ENCODE measurements at regions not wholly inside any gene's neighbourhood (a gene's known extent, or its start where the extent isn't known, plus 50 kb on each side); places are given as distances from the start of the nearest gene placed in this dataset.

- Histone ChIP-seq H3K4me3 (ENCODE audit: low read length in 3 of 3) (no peak overlapping the region), H3K27ac (ENCODE audit: low read depth, low read length) (no peak overlapping the region), H3K4me1 (ENCODE audit: control insufficient read depth in 3 of 3, insufficient read depth in 3 of 3, low read length in 3 of 3) (no peaks in the 10 kb centered on the region), H3K27me3 (ENCODE audit: control insufficient read depth in 3 of 3, insufficient read depth in 3 of 3, low read length in 3 of 3) (no peaks in the 10 kb centered on the region), H3K36me3 (ENCODE audit: control insufficient read depth in 3 of 3, insufficient read depth in 3 of 3, low read length in 3 of 3) (no peaks in the 10 kb centered on the region), H3K9ac (ENCODE audit: low read depth in 1 of 3, low read length in 3 of 3) (no peak overlapping the region), H3K9me3 (ENCODE audit: control insufficient read depth in 3 of 3, low read length in 3 of 3) (no peaks in the 10 kb centered on the region)
Measured at GRCh38 chr3:144444061-144444460, 472.4 kb downstream of the DIPK2A start.

GRCh38 chr3:144444546-144444945 is 472.9 kb downstream of the DIPK2A start:
- Histone ChIP-seq H3K9me3 (ENCODE audit: control insufficient read depth in 3 of 3, low read length in 3 of 3) (no peaks in the 10 kb centered on the region), H3K27ac (ENCODE audit: low read depth, low read length) (no peak overlapping the region), H3K27me3 (ENCODE audit: control insufficient read depth in 3 of 3, insufficient read depth in 3 of 3, low read length in 3 of 3) (no peaks in the 10 kb centered on the region), H3K9ac (ENCODE audit: low read depth in 1 of 3, low read length in 3 of 3) (no peak overlapping the region), H3K4me1 (ENCODE audit: control insufficient read depth in 3 of 3, insufficient read depth in 3 of 3, low read length in 3 of 3) (no peaks in the 10 kb centered on the region), H3K4me3 (ENCODE audit: low read length in 3 of 3) (no peak overlapping the region), H3K36me3 (ENCODE audit: control insufficient read depth in 3 of 3, insufficient read depth in 3 of 3, low read length in 3 of 3) (no peaks in the 10 kb centered on the region)

- H3K27me3 ChIP-seq (ENCODE audit: control insufficient read depth in 3 of 3, insufficient read depth in 3 of 3, low read length in 3 of 3): no peaks in the 10 kb centered on the region
- H3K36me3 ChIP-seq (ENCODE audit: control insufficient read depth in 3 of 3, insufficient read depth in 3 of 3, low read length in 3 of 3): no peaks in the 10 kb centered on the region
- H3K4me1 ChIP-seq (ENCODE audit: control insufficient read depth in 3 of 3, insufficient read depth in 3 of 3, low read length in 3 of 3): no peaks in the 10 kb centered on the region
- no peak overlapping the region for H3K9ac ChIP-seq (ENCODE audit: low read depth in 1 of 3, low read length in 3 of 3)
- H3K9me3 ChIP-seq (ENCODE audit: control insufficient read depth in 3 of 3, low read length in 3 of 3): no peaks in the 10 kb centered on the region
- H3K27ac ChIP-seq (ENCODE audit: low read depth, low read length): no peak overlapping the region
- no peak overlapping the region for H3K4me3 ChIP-seq (ENCODE audit: low read length in 3 of 3)
Measured at GRCh38 chr3:144455841-144456440, 484.3 kb downstream of the DIPK2A start.

- no peaks in the 10 kb centered on the region for H3K9me3 ChIP-seq (ENCODE audit: control insufficient read depth in 3 of 3, low read length in 3 of 3)
- H3K27ac ChIP-seq (ENCODE audit: low read depth, low read length): no peak overlapping the region
- H3K36me3 ChIP-seq (ENCODE audit: control insufficient read depth in 3 of 3, insufficient read depth in 3 of 3, low read length in 3 of 3): no peaks in the 10 kb centered on the region
- H3K4me3 ChIP-seq (ENCODE audit: low read length in 3 of 3): no peak overlapping the region
- H3K9ac ChIP-seq (ENCODE audit: low read depth in 1 of 3, low read length in 3 of 3): no peak overlapping the region
- H3K27me3 ChIP-seq (ENCODE audit: control insufficient read depth in 3 of 3, insufficient read depth in 3 of 3, low read length in 3 of 3): no peaks in the 10 kb centered on the region
- H3K4me1 ChIP-seq (ENCODE audit: control insufficient read depth in 3 of 3, insufficient read depth in 3 of 3, low read length in 3 of 3): no peaks in the 10 kb centered on the region
Measured at GRCh38 chr3:144457758-144458157, 486.1 kb downstream of the DIPK2A start.

- Histone ChIP-seq H3K27me3 (ENCODE audit: control insufficient read depth in 3 of 3, insufficient read depth in 3 of 3, low read length in 3 of 3) (no peaks in the 10 kb centered on the region), H3K9me3 (ENCODE audit: control insufficient read depth in 3 of 3, low read length in 3 of 3) (no peaks in the 10 kb centered on the region), H3K36me3 (ENCODE audit: control insufficient read depth in 3 of 3, insufficient read depth in 3 of 3, low read length in 3 of 3) (no peaks in the 10 kb centered on the region), H3K4me1 (ENCODE audit: control insufficient read depth in 3 of 3, insufficient read depth in 3 of 3, low read length in 3 of 3) (no peaks in the 10 kb centered on the region), H3K27ac (ENCODE audit: low read depth, low read length) (no peak overlapping the region), H3K9ac (ENCODE audit: low read depth in 1 of 3, low read length in 3 of 3) (no peak overlapping the region), H3K4me3 (ENCODE audit: low read length in 3 of 3) (no peak overlapping the region)
Measured at GRCh38 chr3:144458283-144458682, 486.7 kb downstream of the DIPK2A start.

- no peaks in the 10 kb centered on the region for H3K4me1 ChIP-seq (ENCODE audit: control insufficient read depth in 3 of 3, insufficient read depth in 3 of 3, low read length in 3 of 3)
- no peak overlapping the region for H3K4me3 ChIP-seq (ENCODE audit: low read length in 3 of 3)
- H3K27me3 ChIP-seq (ENCODE audit: control insufficient read depth in 3 of 3, insufficient read depth in 3 of 3, low read length in 3 of 3): no peaks in the 10 kb centered on the region
- H3K9me3 ChIP-seq (ENCODE audit: control insufficient read depth in 3 of 3, low read length in 3 of 3): no peaks in the 10 kb centered on the region
- H3K36me3 ChIP-seq (ENCODE audit: control insufficient read depth in 3 of 3, insufficient read depth in 3 of 3, low read length in 3 of 3): no peaks in the 10 kb centered on the region
- no peak overlapping the region for H3K27ac ChIP-seq (ENCODE audit: low read depth, low read length)
- H3K9ac ChIP-seq (ENCODE audit: low read depth in 1 of 3, low read length in 3 of 3): no peak overlapping the region
Measured at GRCh38 chr3:144462337-144462736, 490.7 kb downstream of the DIPK2A start.

- H3K27me3 ChIP-seq (ENCODE audit: control insufficient read depth in 3 of 3, insufficient read depth in 3 of 3, low read length in 3 of 3): no peaks in the 10 kb centered on the region
- no peak overlapping the region for H3K27ac ChIP-seq (ENCODE audit: low read depth, low read length)
- H3K9me3 ChIP-seq (ENCODE audit: control insufficient read depth in 3 of 3, low read length in 3 of 3): no peaks in the 10 kb centered on the region
- H3K4me1 ChIP-seq (ENCODE audit: control insufficient read depth in 3 of 3, insufficient read depth in 3 of 3, low read length in 3 of 3): no peaks in the 10 kb centered on the region
- H3K36me3 ChIP-seq (ENCODE audit: control insufficient read depth in 3 of 3, insufficient read depth in 3 of 3, low read length in 3 of 3): no peaks in the 10 kb centered on the region
- no peak overlapping the region for H3K4me3 ChIP-seq (ENCODE audit: low read length in 3 of 3)
- no peak overlapping the region for H3K9ac ChIP-seq (ENCODE audit: low read depth in 1 of 3, low read length in 3 of 3)
Measured at GRCh38 chr3:144463911-144464310, 492.3 kb downstream of the DIPK2A start.

GRCh38 chr3:144466114-144466513 is 494.5 kb downstream of the DIPK2A start:
- Histone ChIP-seq H3K4me3 (ENCODE audit: low read length in 3 of 3) (no peak overlapping the region), H3K27me3 (ENCODE audit: control insufficient read depth in 3 of 3, insufficient read depth in 3 of 3, low read length in 3 of 3) (no peaks in the 10 kb centered on the region)

GRCh38 chr3:144466540-144466939 is 494.9 kb downstream of the DIPK2A start:
- Histone ChIP-seq H3K36me3 (ENCODE audit: control insufficient read depth in 3 of 3, insufficient read depth in 3 of 3, low read length in 3 of 3) (no peaks in the 10 kb centered on the region), H3K9me3 (ENCODE audit: control insufficient read depth in 3 of 3, low read length in 3 of 3) (no peaks in the 10 kb centered on the region)

More at GRCh38 chr3:144466114-144466513, 494.5 kb downstream of the DIPK2A start:
- H3K9me3 ChIP-seq (ENCODE audit: control insufficient read depth in 3 of 3, low read length in 3 of 3): no peaks in the 10 kb centered on the region
- H3K9ac ChIP-seq (ENCODE audit: low read depth in 1 of 3, low read length in 3 of 3): no peak overlapping the region
- H3K4me1 ChIP-seq (ENCODE audit: control insufficient read depth in 3 of 3, insufficient read depth in 3 of 3, low read length in 3 of 3): no peaks in the 10 kb centered on the region
- no peak overlapping the region for H3K27ac ChIP-seq (ENCODE audit: low read depth, low read length)
- no peaks in the 10 kb centered on the region for H3K36me3 ChIP-seq (ENCODE audit: control insufficient read depth in 3 of 3, insufficient read depth in 3 of 3, low read length in 3 of 3)

GRCh38 chr3:144470666-144471065 is 499.0 kb downstream of the DIPK2A start:
- no peaks in the 10 kb centered on the region for H3K27me3 ChIP-seq (ENCODE audit: control insufficient read depth in 3 of 3, insufficient read depth in 3 of 3, low read length in 3 of 3)
- H3K4me1 ChIP-seq (ENCODE audit: control insufficient read depth in 3 of 3, insufficient read depth in 3 of 3, low read length in 3 of 3): no peaks in the 10 kb centered on the region
- H3K9ac ChIP-seq (ENCODE audit: low read depth in 1 of 3, low read length in 3 of 3): no peak overlapping the region
- H3K4me3 ChIP-seq (ENCODE audit: low read length in 3 of 3): no peak overlapping the region
- no peak overlapping the region for H3K27ac ChIP-seq (ENCODE audit: low read depth, low read length)
- no peaks in the 10 kb centered on the region for H3K9me3 ChIP-seq (ENCODE audit: control insufficient read depth in 3 of 3, low read length in 3 of 3)
- H3K36me3 ChIP-seq (ENCODE audit: control insufficient read depth in 3 of 3, insufficient read depth in 3 of 3, low read length in 3 of 3): no peaks in the 10 kb centered on the region

More at GRCh38 chr3:144466540-144466939, 494.9 kb downstream of the DIPK2A start:
- Histone ChIP-seq H3K4me3 (ENCODE audit: low read length in 3 of 3) (no peak overlapping the region), H3K4me1 (ENCODE audit: control insufficient read depth in 3 of 3, insufficient read depth in 3 of 3, low read length in 3 of 3) (no peaks in the 10 kb centered on the region), H3K27me3 (ENCODE audit: control insufficient read depth in 3 of 3, insufficient read depth in 3 of 3, low read length in 3 of 3) (no peaks in the 10 kb centered on the region), H3K27ac (ENCODE audit: low read depth, low read length) (no peak overlapping the region), H3K9ac (ENCODE audit: low read depth in 1 of 3, low read length in 3 of 3) (no peak overlapping the region)
